SK-N-MC (cell line): ENCODE measurements at regions not wholly inside any gene's neighbourhood (a gene's known extent, or its start where the extent isn't known, plus 50 kb on each side); places are given as distances from the start of the nearest gene placed in this dataset.

Experiments
- EZH2 ChIP-seq: fragments of 200-600 bp; sonication (generic); IDR thresholded peaks from one replicate; pipeline ENCODE4 v1.6.1; 2017; ENCODE audit warnings: antibody characterized with exemption
- FOXP2 ChIP-seq: optimal IDR thresholded peaks from 2 replicates; pipeline ENCODE3; 2011; ENCODE audit warnings: mild to moderate bottlenecking, moderate library complexity; ENCODE audit not compliant: insufficient read depth; ENCODE audit errors: extremely low read length, control extremely low read depth
- POLR2AphosphoS5 ChIP-seq: IDR thresholded peaks from 2 replicates; pipeline ENCODE4 v1.6.1; 2012; ENCODE audit warnings: mild to moderate bottlenecking, low read depth, low read length, borderline replicate concordance

- TF ChIP-seq POLR2AphosphoS5 (no peak), EZH2 (no peak), FOXP2 (no peak)
These were observed 428.0 kb downstream of the EPHA5 start for GRCh38 chr4:65242156-65242846.
